ENCODE measurements at regions not wholly inside any gene's neighbourhood (a gene's known extent, or its start where the extent isn't known, plus 50 kb on each side); places are given as distances from the start of the nearest gene placed in this dataset.
"Not testable (repeated sequence)": the region's sequence is repeated elsewhere in the genome, so short reads cannot be mapped to it uniquely, and the experiment has no call there.

DNA sequence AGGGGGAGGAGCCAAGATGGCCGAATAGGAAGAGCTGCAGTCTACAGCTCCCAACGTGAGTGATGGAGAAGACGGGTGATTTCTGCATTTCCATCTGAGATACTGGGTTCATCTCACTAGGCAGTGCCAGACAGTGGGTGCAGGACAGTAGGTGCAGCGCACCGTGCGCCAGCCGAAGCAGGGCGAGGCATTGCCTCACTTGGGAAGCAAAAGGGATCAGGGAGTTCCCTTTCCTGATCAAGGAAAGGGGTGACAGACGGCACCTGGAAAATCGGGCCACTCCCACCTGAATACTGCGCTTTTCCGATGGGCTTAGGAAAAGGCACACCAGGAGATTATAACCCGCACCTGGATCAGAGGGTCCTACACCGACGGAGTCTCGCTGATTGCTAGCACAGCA lies 121.1 kb upstream of the SESTD1 start:
- not testable (repeated sequence) for DNase-seq (ENCODE audit: low spot score)

DNA sequence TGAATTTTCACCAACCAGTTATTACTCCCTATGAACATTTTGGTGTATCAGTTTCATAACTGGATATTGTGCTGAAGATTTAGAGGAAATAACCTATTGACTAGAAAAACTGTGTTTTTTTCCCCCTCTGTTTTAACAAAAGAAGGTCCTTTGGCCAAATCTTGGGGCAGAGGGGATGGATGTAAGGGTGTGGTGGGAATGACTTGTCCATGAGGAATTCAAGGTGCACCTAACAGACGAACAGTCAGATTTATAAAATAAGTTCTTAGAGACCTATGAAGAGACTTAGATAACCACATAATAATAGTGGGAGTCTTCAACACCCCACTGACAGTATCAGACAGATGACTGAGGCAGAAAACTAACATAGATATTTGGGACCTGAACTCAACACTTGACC lies 119.3 kb upstream of the SESTD1 start:
- DNase-seq (ENCODE audit: low spot score), result no peak

DNA sequence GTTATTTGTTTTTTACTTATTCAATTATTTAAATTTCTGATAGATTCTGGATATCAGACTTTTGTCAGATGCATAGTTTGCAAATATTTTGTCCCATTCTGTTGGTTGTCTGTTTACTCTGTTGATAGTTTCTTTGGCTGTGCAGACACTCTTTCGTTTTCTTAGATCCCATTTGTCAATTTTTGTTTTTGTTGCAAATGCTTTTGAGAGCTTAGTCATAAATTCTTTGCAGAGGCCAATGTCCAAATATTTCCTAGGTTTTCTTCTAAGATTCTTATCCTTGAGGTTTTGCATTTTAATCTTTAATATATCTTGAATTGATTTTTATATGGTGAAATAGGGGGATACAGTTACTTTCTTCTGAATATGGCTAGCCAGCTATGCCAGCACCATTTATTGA lies 112.7 kb upstream of the SESTD1 start:
- DNase-seq (ENCODE audit: low spot score), result no peak

DNA sequence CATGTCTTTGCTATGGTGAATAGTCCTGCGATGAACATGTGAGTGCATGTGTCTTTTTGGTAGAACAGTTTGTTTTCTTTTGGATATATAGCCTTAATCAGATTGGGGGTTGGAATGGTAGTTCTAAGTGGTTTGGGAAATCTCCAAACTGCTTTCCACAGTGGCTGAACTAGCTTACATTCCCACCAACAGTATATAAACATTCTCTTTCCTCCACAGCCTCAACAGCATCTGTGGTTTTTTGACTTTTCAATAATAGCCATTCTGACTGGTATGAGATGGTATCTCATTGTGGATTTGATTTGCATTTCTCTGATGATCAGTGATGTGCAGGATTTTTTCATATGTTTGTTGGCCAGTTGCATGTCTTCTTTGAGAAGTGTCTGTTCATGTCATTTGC lies 112.2 kb upstream of the SESTD1 start:
- DNase-seq (ENCODE audit: low spot score), result no peak

DNA sequence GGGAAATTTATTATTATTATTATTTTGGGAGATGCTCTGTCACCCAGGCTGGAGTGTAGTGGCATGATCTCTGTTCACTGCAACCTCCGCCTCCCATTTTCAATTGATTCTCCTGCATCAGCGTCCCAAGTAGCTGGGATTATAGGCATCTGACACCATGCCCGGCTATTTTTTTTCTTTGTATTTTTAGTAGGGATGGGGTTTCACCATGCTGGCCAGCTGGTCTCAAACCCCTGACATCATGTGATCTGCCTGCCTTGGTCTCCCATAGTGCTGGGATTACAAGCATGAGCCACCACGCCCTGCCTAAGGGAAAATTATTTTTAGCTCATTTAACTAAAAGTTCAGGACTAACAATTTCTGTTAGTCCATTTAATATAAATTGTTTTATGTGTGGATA lies 109.2 kb upstream of the SESTD1 start:
- no peak for DNase-seq (ENCODE audit: low spot score)

DNA sequence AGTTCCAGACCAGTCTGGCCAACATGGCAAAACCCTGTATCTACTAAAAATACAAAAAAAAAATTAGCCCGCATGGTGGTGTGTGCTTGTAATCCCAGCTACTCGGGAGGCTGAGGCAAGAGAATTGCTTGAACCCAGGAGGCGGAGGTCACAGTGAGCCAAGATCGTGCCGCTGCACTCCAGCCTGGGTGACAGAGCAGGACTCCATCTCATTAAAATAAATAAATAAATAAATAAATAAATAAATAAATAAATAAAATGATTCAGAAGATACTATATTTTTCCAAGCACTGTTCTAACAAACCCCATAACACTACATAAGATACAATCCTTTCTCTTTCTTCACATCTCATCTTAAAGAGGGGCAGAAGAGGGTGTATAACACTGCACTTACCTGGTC lies 100.9 kb upstream of the SESTD1 start:
- not testable (repeated sequence) for DNase-seq (ENCODE audit: low spot score)

DNA sequence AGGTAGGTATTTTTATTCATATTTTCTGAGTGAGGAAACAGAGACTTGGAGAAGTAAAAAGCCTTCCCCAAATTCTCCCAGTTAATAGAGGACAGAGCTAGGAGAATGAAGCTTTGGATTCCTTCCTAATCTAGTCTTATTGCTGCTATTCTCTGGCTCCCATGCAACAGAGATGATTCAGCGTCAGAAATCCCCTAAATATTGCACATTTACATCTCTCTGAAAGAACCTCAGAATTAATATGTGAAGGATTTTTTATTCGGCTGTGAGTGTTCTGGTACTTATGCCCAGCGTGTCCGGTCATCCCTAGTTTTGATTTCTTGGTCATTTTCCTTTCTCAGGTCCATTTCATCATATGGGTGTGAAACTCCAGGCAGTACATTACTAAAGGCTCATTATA lies 91.2 kb upstream of the SESTD1 start:
- DNase-seq (ENCODE audit: low spot score), result no peak

DNA sequence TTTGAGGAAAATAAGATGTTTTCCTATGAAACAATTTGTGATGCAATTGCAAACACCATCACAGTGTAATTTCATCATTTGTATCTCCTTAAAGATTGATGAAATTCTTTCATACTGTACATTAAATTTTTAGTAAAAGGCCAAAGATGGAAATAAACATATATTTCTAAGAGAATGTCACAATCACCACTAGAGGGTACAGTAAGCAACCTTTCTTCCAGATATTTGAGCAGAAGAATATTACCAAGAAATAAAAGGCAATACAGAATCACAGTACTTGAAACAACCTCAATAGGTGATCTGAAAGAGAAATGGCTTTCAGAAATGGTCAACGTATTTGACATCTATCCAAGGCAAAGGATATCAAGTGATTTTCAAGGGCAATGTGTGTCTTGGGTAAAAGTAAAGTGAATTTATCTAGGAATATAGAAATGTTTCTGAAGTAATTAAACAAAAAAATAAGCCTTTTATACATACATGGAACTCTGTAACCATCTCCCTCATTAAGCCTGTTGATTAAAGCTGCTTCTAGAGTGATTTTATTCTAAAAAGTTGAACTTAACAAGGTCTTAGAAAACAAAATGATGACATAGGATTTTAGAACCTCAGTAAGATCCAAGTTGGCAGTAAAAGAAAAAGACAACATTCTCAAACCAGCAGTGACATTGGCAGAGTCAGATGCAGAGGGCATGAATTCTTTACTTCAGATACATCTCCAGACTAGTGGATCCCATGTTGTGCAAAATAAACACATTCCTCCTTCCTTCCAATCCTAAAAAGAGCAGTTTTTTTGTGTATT lies 90.3 kb upstream of the SESTD1 start:
- DNase-seq (ENCODE audit: low spot score), result no peak

DNA sequence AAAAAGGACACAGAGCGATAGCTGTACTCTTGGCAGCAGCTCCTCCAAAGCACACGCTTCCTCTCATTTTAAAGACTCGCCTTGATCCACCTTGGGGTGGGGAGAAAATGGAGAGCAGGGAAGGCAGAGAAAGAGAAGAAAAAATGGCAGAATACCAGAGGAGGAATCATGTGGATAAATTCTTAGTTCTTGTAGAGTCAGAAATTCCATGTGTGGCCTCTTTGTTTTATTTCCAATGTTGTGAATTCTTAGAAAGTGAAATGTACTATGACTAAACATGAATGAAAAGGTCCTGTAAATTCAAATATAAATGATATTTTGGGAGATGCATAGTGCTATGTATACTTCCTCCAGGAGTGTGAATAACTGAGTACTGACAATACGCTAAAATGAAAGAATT lies 89.7 kb upstream of the SESTD1 start:
- no peak for DNase-seq (ENCODE audit: low spot score)

DNA sequence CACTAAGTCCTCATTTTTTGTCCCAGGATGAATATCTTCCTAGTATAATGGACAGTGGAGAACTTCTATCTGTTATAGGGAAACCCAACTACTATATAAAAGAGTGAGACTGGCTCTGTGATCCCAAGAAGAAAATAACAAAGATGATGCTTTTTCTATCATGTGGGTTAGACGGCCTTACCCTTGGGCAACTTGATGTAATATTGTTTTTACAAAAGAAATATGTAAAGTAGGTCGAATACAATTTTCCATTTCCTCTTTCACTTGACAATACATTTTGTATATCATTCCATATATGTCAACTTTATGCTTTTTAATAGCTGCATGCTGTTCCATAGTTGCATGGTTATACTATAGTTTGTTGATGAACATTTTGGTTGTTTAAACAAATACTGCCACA lies 87.5 kb upstream of the SESTD1 start:
- DNase-seq (ENCODE audit: low spot score), result no peak

DNA sequence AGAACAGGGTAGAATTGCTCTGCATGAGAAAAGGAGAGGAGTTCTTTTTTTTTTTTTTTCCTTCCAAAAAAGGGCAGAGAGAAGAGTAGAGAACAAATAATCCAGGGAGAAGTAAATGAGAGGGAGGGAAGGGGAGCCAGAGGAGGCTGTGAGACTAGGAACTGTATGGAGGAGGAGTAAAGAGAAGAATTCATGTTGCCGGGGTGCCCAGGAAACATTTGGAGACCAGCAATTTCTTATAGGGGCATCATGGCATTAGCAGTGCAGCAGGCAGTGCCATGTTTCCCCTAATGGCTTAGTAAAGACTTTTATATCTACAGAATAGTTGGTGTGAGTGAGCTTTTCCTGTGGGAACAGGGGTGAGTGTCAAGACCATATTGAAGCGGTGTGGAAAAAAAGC lies 86.4 kb upstream of the SESTD1 start:
- DNase-seq (ENCODE audit: low spot score), result no peak

DNA sequence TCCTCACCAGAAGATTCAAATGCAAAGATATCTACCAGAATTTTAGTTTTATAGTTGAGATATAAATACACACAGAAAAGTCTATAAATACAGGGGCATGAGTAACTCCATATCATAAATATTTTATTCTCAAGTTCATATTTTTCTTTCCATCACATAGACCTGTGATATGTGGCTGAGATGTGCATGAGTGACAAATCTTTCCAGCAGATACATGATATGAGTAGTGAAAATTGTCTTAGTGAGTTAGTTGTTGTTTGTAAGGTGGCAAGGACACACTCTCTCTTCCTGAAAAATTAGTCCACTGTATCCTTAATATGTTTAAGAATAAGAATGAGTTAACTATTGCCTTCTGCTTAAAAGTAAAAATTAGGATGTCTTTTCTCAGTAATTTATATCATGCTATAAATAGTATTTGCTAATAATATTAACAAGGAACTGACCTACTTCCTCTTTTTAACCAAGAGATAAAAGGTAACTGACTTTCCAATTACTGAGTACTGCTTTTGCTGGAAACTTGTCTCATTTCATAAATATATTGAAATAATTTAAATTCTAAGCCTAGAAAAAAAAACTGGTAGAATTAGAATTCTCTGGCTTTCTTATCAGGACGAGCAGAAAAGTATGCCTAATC lies 85.2 kb upstream of the SESTD1 start:
- DNase-seq (ENCODE audit: low spot score), result no peak

DNA sequence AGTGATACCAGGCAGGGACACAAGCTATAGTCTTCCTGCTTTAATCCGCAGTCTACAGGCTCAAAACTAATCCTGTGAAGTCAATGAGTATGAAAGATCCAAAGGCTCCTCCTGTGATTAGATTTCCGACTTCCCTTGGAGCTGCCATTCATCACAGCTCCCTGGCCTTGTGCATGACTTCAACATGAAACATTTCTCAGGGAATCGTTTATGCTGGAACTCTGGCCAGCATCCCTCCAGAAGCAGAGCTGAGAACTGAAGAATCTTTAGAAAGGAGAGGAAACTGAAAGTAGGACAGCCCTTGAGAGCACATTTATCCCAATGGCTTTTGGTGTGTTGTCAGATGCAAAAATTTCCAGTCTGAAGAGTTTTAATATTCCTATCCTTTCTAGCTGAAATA lies 84.3 kb upstream of the SESTD1 start:
- no peak for DNase-seq (ENCODE audit: low spot score)

DNA sequence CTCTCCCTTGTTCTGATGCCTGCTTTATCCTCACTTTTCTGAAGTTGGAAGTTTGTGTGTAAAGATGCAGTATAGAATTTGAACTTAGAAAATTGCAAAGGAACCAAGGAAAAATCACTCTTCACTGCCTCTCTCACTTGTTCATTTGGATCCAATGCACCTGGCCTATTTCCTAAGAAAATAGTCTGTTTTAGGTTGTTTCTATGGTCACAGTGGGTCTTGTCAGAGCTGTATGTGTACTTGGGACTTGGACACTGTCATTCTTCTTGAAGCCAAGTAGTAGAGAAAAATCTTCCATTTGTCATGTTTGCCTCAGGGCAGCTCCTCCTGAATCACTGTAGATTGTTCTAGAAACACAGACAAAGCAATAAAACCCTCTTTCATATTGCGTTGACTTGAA lies 80.3 kb upstream of the SESTD1 start:
- DNase-seq (ENCODE audit: low spot score), result no peak

DNA sequence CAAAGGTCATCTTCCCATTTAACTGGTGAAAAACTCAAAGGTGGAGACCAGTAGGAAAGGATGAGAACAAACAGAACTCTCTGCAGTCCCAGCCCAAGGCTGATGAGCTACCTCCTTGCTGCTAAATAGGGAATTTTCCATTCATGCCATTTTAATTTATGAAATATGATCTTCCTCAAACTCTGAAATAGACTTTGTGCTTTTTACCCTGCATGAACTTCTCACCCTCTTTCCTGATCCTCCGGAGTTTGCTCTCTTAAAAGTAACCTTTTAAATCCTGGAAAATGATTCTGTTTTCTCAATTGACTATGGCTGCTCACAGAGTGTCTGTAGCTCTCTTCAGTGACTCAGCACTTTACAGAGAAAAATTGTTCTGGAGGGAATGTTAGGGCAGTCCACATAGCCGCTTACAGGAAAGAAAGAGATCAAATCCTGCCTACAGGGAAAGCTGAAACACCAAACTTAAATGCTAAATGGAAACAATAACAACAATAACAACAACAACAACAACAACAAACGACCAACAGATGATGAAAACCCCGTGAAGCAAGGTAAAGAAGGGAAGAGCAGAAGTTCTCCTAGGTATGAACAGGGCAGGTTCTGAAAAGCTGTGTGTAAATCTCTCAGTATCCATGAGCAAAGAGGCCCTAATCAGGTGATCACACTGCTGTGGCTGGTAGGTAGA lies 79.8 kb upstream of the SESTD1 start:
- DNase-seq (ENCODE audit: low spot score), result peak; percentile 32

DNA sequence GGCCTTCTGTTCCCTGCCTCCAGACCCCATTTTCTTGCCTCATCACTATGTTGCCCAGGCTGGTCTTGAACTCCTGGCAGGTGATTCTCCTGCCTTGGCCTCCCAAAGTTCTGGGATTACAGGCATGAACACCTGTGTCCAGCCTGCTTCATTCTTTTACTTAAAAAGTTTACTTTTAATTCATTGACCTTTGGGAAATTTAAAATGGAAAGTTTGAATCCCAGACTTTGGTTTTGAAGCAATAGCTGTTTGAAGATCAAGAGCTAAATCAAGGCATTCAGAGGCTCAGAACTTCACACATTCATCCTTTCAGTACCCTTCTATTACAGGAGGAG lies 79.3 kb upstream of the SESTD1 start:
- no peak for DNase-seq (ENCODE audit: low spot score)

DNA sequence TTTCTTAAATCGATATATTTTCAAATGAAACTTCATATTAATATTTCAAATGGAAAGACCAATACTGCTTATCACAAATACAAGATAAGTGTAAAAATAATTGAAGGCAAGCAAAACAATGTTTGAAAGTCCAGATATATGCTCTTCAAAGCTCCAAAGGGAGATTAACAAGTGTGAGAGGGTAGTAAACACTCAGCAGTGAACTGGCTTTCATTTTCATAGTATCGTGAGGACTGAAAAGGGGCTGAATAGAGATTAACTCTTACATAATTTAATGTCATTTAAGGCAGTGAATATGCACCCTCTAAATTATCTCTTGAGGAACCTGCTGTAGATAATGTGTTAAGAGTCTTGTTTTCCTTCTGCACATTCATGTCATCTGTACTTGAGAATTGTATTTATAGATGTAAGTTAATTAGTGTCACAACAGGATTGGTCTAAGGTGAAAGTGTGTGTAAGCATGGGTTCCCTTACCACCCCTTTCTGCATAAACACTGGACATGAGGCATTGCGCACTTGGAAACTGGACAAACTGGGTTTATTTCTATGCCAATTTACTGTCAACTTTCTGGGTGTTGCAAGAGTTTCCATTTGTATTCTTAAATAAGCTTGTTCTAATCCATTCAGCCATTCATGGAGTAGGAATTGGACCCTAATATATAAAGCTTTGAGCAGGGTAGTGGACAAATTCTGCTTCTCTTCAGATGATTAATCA lies 76.7 kb upstream of the SESTD1 start:
- DNase-seq (ENCODE audit: low spot score), result no peak

DNA sequence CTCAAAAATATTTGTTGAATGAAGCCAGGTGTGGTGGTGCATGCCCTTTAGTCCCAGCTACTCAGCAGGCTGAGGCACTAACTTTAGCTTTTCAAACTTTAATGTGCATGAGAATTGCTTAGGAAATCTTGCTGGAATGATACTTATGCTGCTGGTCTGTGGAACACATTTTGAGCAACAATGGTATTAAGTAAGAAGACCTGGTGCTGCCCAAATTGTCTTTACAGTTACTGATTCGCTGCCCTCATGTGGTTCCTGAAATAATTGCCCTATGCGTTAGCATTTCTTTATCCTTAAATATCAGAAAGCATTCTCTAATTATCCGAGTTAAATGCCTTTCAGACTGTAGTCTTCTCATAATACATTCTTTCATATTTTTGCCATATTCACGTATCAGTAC lies 76.0 kb upstream of the SESTD1 start:
- no peak for DNase-seq (ENCODE audit: low spot score)

DNA sequence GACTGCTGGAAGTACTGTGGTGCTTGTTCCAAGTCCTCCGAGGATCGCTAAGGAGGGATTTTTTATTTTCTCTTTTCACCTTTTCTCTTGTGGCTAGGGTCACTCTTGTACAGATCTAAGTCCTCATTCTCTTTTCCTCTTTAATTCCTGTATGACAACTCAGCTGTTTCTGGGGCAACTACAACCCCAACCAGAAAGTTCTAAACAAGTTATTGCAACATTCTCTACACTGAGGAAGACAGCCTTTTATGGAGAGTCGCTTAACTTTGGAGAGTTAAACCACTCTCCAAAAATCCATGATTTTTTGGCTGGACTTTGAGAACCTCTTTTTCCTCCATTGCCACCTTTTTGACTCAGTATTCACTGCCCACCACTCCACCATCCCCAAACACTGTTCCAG lies 74.0 kb upstream of the SESTD1 start:
- DNase-seq (ENCODE audit: low spot score), result peak; percentile 69

DNA sequence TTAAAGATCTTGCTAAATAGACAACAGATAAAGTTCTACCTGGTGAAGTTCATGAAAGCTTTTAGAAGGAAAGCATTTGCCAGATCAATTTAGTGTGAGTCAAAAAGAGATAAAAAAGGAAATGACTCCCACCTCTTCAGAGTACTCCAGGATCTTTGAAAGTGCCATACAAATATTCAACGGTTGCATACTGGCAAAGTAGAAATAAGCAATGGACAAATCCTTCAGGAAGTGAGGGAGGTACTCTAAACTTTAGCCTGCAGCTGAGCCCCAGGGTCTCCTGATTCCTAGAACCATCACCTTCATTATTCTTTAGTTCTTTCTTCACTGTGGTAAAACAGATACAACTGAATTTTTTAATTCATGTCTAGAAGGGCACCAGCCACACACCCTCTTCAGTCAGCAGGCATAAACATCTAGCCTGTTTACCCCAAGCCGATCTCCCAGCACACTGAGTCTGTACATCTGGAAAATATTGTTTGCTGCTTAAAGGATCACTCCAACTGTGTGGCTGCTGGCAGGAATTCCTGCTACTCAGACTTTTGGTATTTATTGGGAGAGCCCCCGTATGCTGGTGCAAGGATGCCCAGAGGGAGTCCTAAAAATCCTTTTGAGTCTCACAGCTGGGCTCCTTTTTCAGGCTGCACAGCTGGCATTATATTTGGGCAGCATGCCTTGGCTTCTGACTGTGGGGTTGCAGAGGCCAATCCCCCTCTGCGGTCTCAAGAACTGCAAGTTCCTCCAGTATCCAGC lies 72.3 kb upstream of the SESTD1 start:
- DNase-seq (ENCODE audit: low spot score), result peak; percentile 86

DNA sequence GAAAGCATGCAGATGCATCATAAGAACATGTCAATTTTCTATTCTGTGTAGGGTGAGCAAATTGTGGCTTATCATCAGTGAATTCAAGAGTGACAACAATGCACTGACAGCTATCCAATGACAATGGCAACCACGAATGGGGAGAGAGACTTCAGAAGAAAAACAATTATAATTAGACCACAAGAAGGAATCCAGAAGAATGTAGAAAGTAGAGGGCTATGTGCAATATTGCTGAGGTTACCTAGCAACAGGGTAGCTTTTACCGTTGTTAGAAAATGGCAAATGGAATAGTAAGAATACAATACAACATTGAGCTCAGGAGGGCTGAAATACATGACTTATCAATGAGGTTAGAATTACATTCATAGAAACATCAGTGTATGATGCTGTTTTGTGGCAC lies 71.1 kb upstream of the SESTD1 start:
- no peak for DNase-seq (ENCODE audit: low spot score)

DNA sequence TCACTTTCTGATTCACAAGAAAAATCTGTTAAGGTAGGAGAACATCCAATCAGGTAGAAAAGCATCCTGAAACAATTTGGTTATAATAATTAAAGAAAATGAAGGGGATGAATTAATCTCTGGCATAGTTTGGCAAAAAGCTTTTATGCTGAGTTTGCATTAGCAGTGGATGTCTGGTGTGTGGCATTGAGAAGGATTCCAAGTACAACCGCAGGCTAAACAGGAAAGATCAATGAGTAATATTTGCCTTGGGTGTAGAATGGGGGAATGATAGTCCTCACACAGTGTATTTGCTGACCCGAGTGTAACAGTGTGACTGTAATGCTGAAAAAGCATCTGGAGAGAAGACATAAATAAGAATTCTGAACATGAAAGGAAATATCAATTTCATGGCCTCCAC lies 68.3 kb upstream of the SESTD1 start:
- peak; percentile 58 for DNase-seq (ENCODE audit: low spot score)

Data from AG08395 (cell line).